K562 (cell line): ENCODE measurements at regions not wholly inside any gene's neighbourhood (a gene's known extent, or its start where the extent isn't known, plus 50 kb on each side); places are given as distances from the start of the nearest gene placed in this dataset.
"Not testable (repeated sequence)": the region's sequence is repeated elsewhere in the genome, so short reads cannot be mapped to it uniquely, and the experiment has no call there.

Experiments used
- ATAC-seq: fragments of 200-7000 bp; cut with Tn5 transposase; 3 replicates; pipeline ENCODE4 v1.9.1; 2020; ENCODE audit warnings: moderate library complexity
- BruUV-seq: library from RNA; stranded (reverse); fragments of 400-500 nt; replicated peaks from 2 replicates; lab custom pipeline; 2021; lab: Mats Ljungman, UMichigan
- CTCF ChIA-PET: fragments of 300-600 bp; formaldehyde crosslinking; extraction: SDS; loops from one replicate; lab custom pipeline; 2021; ENCODE audit warnings: low intra/inter-chr PET ratio; lab: Yijun Ruan, JAX
- POLR2A ChIA-PET: fragments of 300-600, 350-650 bp; sonication (Branson Sonifier 250); formaldehyde crosslinking; extraction: SDS; loops from one replicate; lab custom pipeline; 2021; ENCODE audit warnings: antibody characterized with exemption, inconsistent platforms; lab: Yijun Ruan, JAX
- DNase-seq, 4 experiments: peaks; one replicate each; pipeline versions ENCODE4 v3.0.0 to v3.0.0-alpha.2; 2011 to 2018; ENCODE audit warnings: low spot score in 3 of 4, mixed read lengths in 3 of 4; ENCODE audit errors: extremely low read depth in 1 of 4
- FAIRE-seq: peaks from 2 replicates; lab custom pipeline; 2011; peaks lifted over from hg19 to GRCh38; lab: Jason Lieb, UNC
- H2AFZ ChIP-seq: 2 replicates; pipeline ENCODE4 v1.6.0; 2011; ENCODE audit warnings: low read depth, low read length, control low read depth, inconsistent platforms
- H3K27ac ChIP-seq: fragments of 200-600 bp; 3 replicates; pipeline ENCODE4 v1.8.0; 2011; ENCODE audit warnings: low read depth, mild to moderate bottlenecking, control low read depth, inconsistent platforms, low read length, moderate library complexity, mixed read lengths; ENCODE audit errors: extremely low read depth
- H3K27me3 ChIP-seq, 2 experiments: fragments of 300-600 bp in 1 of 2; 2 replicates in 1 of 2; 3 replicates in 1 of 2; pipeline versions ENCODE4 v1.6.0 to v1.8.0; 2011; ENCODE audit warnings: inconsistent platforms in 2 of 2, low read length in 2 of 2, mild to moderate bottlenecking in 1 of 2, mixed read lengths in 1 of 2, moderate library complexity in 1 of 2; ENCODE audit not compliant: control insufficient read depth in 2 of 2, insufficient read depth in 2 of 2
- H3K36me3 ChIP-seq: fragments of 300-600 bp; 3 replicates; pipeline ENCODE4 v1.8.0; 2011; ENCODE audit warnings: mild to moderate bottlenecking, low read length, inconsistent platforms; ENCODE audit not compliant: control insufficient read depth, insufficient read depth
- H3K4me1 ChIP-seq, 2 experiments: fragments of 200-600 bp in 1 of 2; replicated peaks in 1 of 2; 2 replicates in 1 of 2; 3 replicates in 1 of 2; pipeline versions ENCODE4 v1.5.1 to v1.8.0; 2011; ENCODE audit warnings: inconsistent platforms in 2 of 2, low read length in 2 of 2, mild to moderate bottlenecking in 1 of 2, mixed read lengths in 1 of 2, moderate library complexity in 1 of 2; ENCODE audit not compliant: control insufficient read depth in 2 of 2, insufficient read depth in 2 of 2
- H3K4me2 ChIP-seq: 2 replicates; pipeline ENCODE4 v1.6.1; 2011; ENCODE audit warnings: low read length, control low read depth, inconsistent platforms, mixed read lengths; ENCODE audit not compliant: insufficient read depth
- H3K4me3 ChIP-seq: fragments of 200-600 bp; sonication (generic), shearing (Covaris generic); 2 replicates; pipeline ENCODE4 v1.5.1; 2016; ENCODE audit warnings: control low read depth, inconsistent platforms
- H3K79me2 ChIP-seq: fragments of 200-600 bp; 3 replicates; pipeline ENCODE4 v1.8.0; 2011; ENCODE audit warnings: low read length, inconsistent platforms; ENCODE audit not compliant: control insufficient read depth, insufficient read depth
- H3K9ac ChIP-seq, 2 experiments: 2 replicates each; pipeline versions ENCODE4 v1.6.0 to v1.6.1; 2011; ENCODE audit warnings: low read depth in 2 of 2, low read length in 2 of 2, control low read depth in 1 of 2, inconsistent platforms in 1 of 2, mild to moderate bottlenecking in 1 of 2, mixed read lengths in 1 of 2; ENCODE audit not compliant: insufficient read depth in 1 of 2
- H3K9me1 ChIP-seq: one replicate; pipeline ENCODE4 v1.6.0; 2011; ENCODE audit warnings: inconsistent platforms, mild to moderate bottlenecking, low read length, moderate library complexity; ENCODE audit not compliant: control insufficient read depth, insufficient read depth
- H3K9me3 ChIP-seq: replicated peaks from 2 replicates; pipeline ENCODE4 v1.5.1; 2011; ENCODE audit warnings: low read depth, low read length, inconsistent platforms; ENCODE audit not compliant: control insufficient read depth, insufficient read depth
- H4K20me1 ChIP-seq: replicated peaks from 2 replicates; pipeline ENCODE4 v1.6.1; 2011; ENCODE audit warnings: low read length, inconsistent platforms, mixed read lengths; ENCODE audit not compliant: control insufficient read depth, insufficient read depth
- ARHGAP35 ChIP-seq: fragments of 450-650 bp; IDR thresholded peaks from 2 replicates; pipeline ENCODE4 v1.6.1; 2018; ENCODE audit not compliant: partially characterized antibody
- WGBS: fragments of 100-300 bp; shearing (Covaris generic); methylation state at CpG from one replicate; pipeline ENCODE4 v1.1.6; 2016; ENCODE audit warnings: low coverage, mixed read lengths; ENCODE audit not compliant: insufficient coverage; ENCODE audit errors: missing lambda C conversion rate; 5-methylcytosine and 5-hydroxymethylcytosine counted together
- in situ Hi-C: fragments of 300-500 bp; cut with MboI; formaldehyde crosslinking; loops from 4 replicates; pipeline ENCODE4 v1.15.0; 2018; ENCODE audit warnings: inconsistent platforms, mixed read lengths
- intact Hi-C: fragments of 100-400 bp; cut with micrococcal nuclease; formaldehyde crosslinking; loops from 2 replicates; pipeline ENCODE4 v1.14.2; 2022

GRCh38 chrX:135652602-135653001, 60.8 kb upstream of the CT45A1 start (continued):
- no peak for TF ChIP-seq ARHGAP35

DNA sequence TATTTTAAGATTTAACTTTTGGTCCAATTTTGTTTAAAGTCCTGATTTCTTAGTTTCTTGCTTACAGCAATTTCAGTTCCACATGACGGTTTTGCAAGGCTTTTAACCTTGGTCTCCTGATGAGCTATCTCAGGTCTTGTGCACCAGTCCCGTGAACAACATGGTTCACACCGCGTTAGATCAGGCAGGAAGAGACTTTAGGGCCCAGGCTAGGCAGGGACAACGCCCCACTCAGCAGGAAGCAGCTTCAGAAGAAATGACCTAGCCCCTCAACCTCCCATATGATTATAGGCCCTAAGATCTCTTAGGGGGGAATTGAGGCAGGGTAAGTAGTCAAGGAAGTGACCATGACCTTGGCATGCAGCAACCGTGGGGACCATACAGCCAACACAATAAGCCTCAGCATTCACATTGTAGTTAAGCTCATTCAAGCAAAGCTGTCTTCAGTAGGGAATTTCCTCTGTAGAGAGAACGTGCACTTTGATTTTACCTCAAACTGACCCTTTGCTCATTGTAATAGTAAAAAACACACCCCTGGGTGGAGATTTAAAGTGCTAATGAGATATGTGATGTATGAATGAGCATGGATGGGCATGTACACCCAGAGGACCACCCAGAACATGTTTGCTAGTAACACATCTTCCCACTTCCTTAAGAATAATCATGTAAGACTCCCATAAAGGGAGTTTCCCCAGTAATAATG, 55.3 kb upstream of the CT45A1 start:
- BruUV-seq, H4K20me1 ChIP-seq, H3K4me2 ChIP-seq, H3K9ac ChIP-seq, H3K36me3 ChIP-seq, H3K4me3 ChIP-seq, H3K27me3 ChIP-seq, ATAC-seq, H3K4me1 ChIP-seq, H3K79me2 ChIP-seq, H3K9me1 ChIP-seq, H3K27ac ChIP-seq, intact Hi-C loops, DNase-seq, CTCF ChIA-PET, H2AFZ ChIP-seq, H3K9me3 ChIP-seq, in situ Hi-C loops: not testable (repeated sequence)
- 0% methylated on average over 3 of the region's 7 CpGs for WGBS
- POLR2A ChIA-PET: interaction anchor here (0.6 kb wide), 1 partner anchor 958 kb away, joined by 3 read pairs; no protein-coding TSS in a partner anchor
- FAIRE-seq: peak; percentile 40
